PC-3 (cell line): ENCODE measurements at regions not wholly inside any gene's neighbourhood (a gene's known extent, or its start where the extent isn't known, plus 50 kb on each side); places are given as distances from the start of the nearest gene placed in this dataset.

Experiments
- ATAC-seq: fragments of 200-7000 bp; cut with Tn5 transposase; 2 replicates; pipeline ENCODE4 v1.9.1; 2020; ENCODE audit warnings: mild to moderate bottlenecking, moderate library complexity
- BruUV-seq: library from RNA; stranded (reverse); fragments of 400-500 nt; replicated peaks from 2 replicates; lab custom pipeline; 2021; lab: Mats Ljungman, UMichigan
- CTCF ChIA-PET: fragments of 300-600 bp; sonication (Branson Sonifier 250); formaldehyde crosslinking; loops from one replicate; lab custom pipeline; 2022; ENCODE audit warnings: antibody characterized with exemption; lab: Charles Lee
- POLR2A ChIA-PET: fragments of 300-600 bp; sonication (Branson Sonifier 250); formaldehyde crosslinking; loops from one replicate; lab custom pipeline; 2022; ENCODE audit warnings: antibody characterized with exemption; ENCODE audit not compliant: unreplicated experiment; lab: Charles Lee
- DNase-seq: peaks from one replicate; pipeline ENCODE4 v3.0.0-alpha.2; 2015
- H2AFZ ChIP-seq: fragments of 300-600 bp; sonication (generic); 2 replicates; pipeline ENCODE4 v1.6.0; 2016; ENCODE audit warnings: antibody characterized with exemption, low read length
- H3F3A ChIP-seq: fragments of 300-600 bp; sonication (generic); one replicate; pipeline ENCODE4 v1.6.0; 2017; ENCODE audit warnings: antibody characterized with exemption, low read length, control low read depth, mild to moderate bottlenecking; ENCODE audit not compliant: unreplicated experiment
- H3K27ac ChIP-seq: fragments of 300-600 bp; sonication (generic); 2 replicates; pipeline ENCODE4 v1.5.1; 2016; ENCODE audit warnings: mild to moderate bottlenecking, low read length
- H3K27me3 ChIP-seq: fragments of 300-600 bp; sonication (generic); 2 replicates; pipeline ENCODE4 v1.6.1; 2016; ENCODE audit warnings: low read length, mixed read lengths
- H3K36me3 ChIP-seq: fragments of 300-600 bp; sonication (generic); 2 replicates; pipeline ENCODE4 v1.6.1; 2016; ENCODE audit warnings: low read depth, mixed run types, low read length, mixed read lengths
- H3K4me1 ChIP-seq: fragments of 300-600 bp; sonication (generic); 2 replicates; pipeline ENCODE4 v1.5.1; 2016; ENCODE audit warnings: low read length; ENCODE audit not compliant: insufficient read depth
- H3K4me2 ChIP-seq: fragments of 300-600 bp; sonication (generic); 2 replicates; pipeline ENCODE4 v1.6.0; 2016; ENCODE audit warnings: low read length
- H3K4me3 ChIP-seq: fragments of 300-600 bp; sonication (generic); 2 replicates; pipeline ENCODE4 v1.5.1; 2016; ENCODE audit warnings: mild to moderate bottlenecking, low read length, mixed read lengths
- H3K79me2 ChIP-seq: fragments of 300-600 bp; sonication (generic); 2 replicates; pipeline ENCODE4 v1.6.1; 2017; ENCODE audit warnings: low read length, mixed read lengths
- H3K9ac ChIP-seq: fragments of 300-600 bp; sonication (generic); 2 replicates; pipeline ENCODE4 v1.6.0; 2016; ENCODE audit warnings: mild to moderate bottlenecking, low read length
- H3K9me2 ChIP-seq: fragments of 300-600 bp; sonication (generic); replicated peaks from 2 replicates; pipeline ENCODE4 v1.6.1; 2016; ENCODE audit warnings: mixed run types, low read length, mixed read lengths
- H3K9me3 ChIP-seq: fragments of 300-600 bp; sonication (generic); 2 replicates; pipeline ENCODE4 v1.6.1; 2016; ENCODE audit warnings: low read length, mixed read lengths
- H4K20me1 ChIP-seq: fragments of 300-600 bp; sonication (generic); 2 replicates; pipeline ENCODE4 v1.6.1; 2016; ENCODE audit warnings: low read length, mixed read lengths
- CTCF ChIP-seq: fragments of 300-600 bp; sonication (generic); conservative IDR thresholded peaks from 2 replicates; pipeline ENCODE4 v1.5.1; 2017; ENCODE audit warnings: antibody characterized with exemption, low read depth, mild to moderate bottlenecking, low read length
- EZH2 ChIP-seq: fragments of 300-600 bp; sonication (generic); IDR thresholded peaks from one replicate; pipeline ENCODE4 v1.6.1; 2017; ENCODE audit warnings: antibody characterized with exemption, mild to moderate bottlenecking, low read length; ENCODE audit not compliant: unreplicated experiment
- EZH2phosphoT487 ChIP-seq: fragments of 300-600 bp; sonication (generic); IDR thresholded peaks from 2 replicates; pipeline ENCODE4 v1.6.1; 2018; ENCODE audit warnings: mild to moderate bottlenecking, antibody characterized with exemption, low read length, borderline replicate concordance
- intact Hi-C: fragments of 100-400 bp; cut with micrococcal nuclease; formaldehyde crosslinking; loops from 2 replicates; pipeline ENCODE4 v1.9.0; 2023

GRCh38 chr1:164498792-164499191 is 60.2 kb upstream of the PBX1 start:
- no peak overlapping the region for H3K4me2 ChIP-seq
- ChIA-PET CTCF (no interaction called here), POLR2A (no interaction called here)
- BruUV-seq: no TSS peak
- no peak overlapping the region for H3K9ac ChIP-seq
- H3K36me3 ChIP-seq: no peaks in the 10 kb centered on the region
- no peaks in the 10 kb centered on the region for H4K20me1 ChIP-seq
- peaks cover 34% of the 10 kb centered on the region for H3K27me3 ChIP-seq
- ATAC-seq (no peak), DNase-seq (no peak)
- H3K79me2 ChIP-seq: no peaks in the 10 kb centered on the region
- H3K27ac ChIP-seq: no peak overlapping the region
- intact Hi-C loops: no loop called here
- H3K9me3 ChIP-seq: no peaks in the 10 kb centered on the region
- no peak overlapping the region for H2AFZ ChIP-seq
- no peaks in the 10 kb centered on the region for H3K9me2 ChIP-seq
- no peaks in the 10 kb centered on the region for H3F3A ChIP-seq
- H3K4me3 ChIP-seq: no peak overlapping the region
- no peak for TF ChIP-seq CTCF
- TF ChIP-seq EZH2: no peak
- TF ChIP-seq EZH2phosphoT487: no peak
- no peaks in the 10 kb centered on the region for H3K4me1 ChIP-seq

GRCh38 chr1:164504749-164505148 is 54.2 kb upstream of the PBX1 start:
- no peak overlapping the region for H3K27ac ChIP-seq
- H3K36me3 ChIP-seq: no peaks in the 10 kb centered on the region
- intact Hi-C loops: no loop called here
- H3F3A ChIP-seq: no peaks in the 10 kb centered on the region
- no peaks in the 10 kb centered on the region for H3K9me3 ChIP-seq
- CTCF ChIA-PET: no interaction called here
- POLR2A ChIA-PET: no interaction called here
- no TSS peak for BruUV-seq
- H4K20me1 ChIP-seq: no peaks in the 10 kb centered on the region
- no peaks in the 10 kb centered on the region for H3K79me2 ChIP-seq
- TF ChIP-seq EZH2 (no peak), CTCF (no peak)
- H3K4me1 ChIP-seq: no peaks in the 10 kb centered on the region
- H2AFZ ChIP-seq: no peak overlapping the region
- DNase-seq: peak; percentile 40
- no peak overlapping the region for H3K9ac ChIP-seq
- no peak overlapping the region for H3K4me2 ChIP-seq
- H3K27me3 ChIP-seq: peaks cover 29% of the 10 kb centered on the region; the same call in 1 of the 2 replicates
- ATAC-seq: 0 out of 2 replicates have a peak, but pooled peaks have one; percentile 24
- no peak overlapping the region for H3K4me3 ChIP-seq
- H3K9me2 ChIP-seq: no peaks in the 10 kb centered on the region
